ENCODE measurements at regions not wholly inside any gene's neighbourhood (a gene's known extent, or its start where the extent isn't known, plus 50 kb on each side); places are given as distances from the start of the nearest gene placed in this dataset.

- Histone ChIP-seq H3K36me3 (no peaks in the 10 kb centered on the region), H3K27me3 (no peaks in the 10 kb centered on the region), H3K9me3 (ENCODE audit: low read depth) (no peaks in the 10 kb centered on the region), H3K27ac (no peak overlapping the region), H3K4me3 (no peak overlapping the region), H3K4me1 (ENCODE audit: low read depth) (no peaks in the 10 kb centered on the region)
- no peak for DNase-seq (ENCODE audit: low read depth in 1 of 2, low spot score in 1 of 2)
- TF ChIP-seq, protein P1, sequence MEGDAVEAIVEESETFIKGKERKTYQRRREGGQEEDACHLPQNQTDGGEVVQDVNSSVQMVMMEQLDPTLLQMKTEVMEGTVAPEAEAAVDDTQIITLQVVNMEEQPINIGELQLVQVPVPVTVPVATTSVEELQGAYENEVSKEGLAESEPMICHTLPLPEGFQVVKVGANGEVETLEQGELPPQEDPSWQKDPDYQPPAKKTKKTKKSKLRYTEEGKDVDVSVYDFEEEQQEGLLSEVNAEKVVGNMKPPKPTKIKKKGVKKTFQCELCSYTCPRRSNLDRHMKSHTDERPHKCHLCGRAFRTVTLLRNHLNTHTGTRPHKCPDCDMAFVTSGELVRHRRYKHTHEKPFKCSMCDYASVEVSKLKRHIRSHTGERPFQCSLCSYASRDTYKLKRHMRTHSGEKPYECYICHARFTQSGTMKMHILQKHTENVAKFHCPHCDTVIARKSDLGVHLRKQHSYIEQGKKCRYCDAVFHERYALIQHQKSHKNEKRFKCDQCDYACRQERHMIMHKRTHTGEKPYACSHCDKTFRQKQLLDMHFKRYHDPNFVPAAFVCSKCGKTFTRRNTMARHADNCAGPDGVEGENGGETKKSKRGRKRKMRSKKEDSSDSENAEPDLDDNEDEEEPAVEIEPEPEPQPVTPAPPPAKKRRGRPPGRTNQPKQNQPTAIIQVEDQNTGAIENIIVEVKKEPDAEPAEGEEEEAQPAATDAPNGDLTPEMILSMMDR (IDR thresholded peaks at IDR 0.05; ENCODE audit: low read depth, low read length): no peak
Measured at GRCh38 chr11:37914859-37915258, 1316.8 kb upstream of the RAG2 start.

GRCh38 chr11:37908219-37908548 is 1310.1 kb upstream of the RAG2 start:
- no peaks in the 10 kb centered on the region for H3K27me3 ChIP-seq
- H3K4me3 ChIP-seq: no peak overlapping the region
- no peak overlapping the region for H3K27ac ChIP-seq
- H3K36me3 ChIP-seq: no peaks in the 10 kb centered on the region
- TF ChIP-seq, protein P1 (IDR thresholded peaks at IDR 0.05; ENCODE audit: low read depth, low read length): no peak
- peak in 1 of 2 donors; percentile 1 for DNase-seq (ENCODE audit: low read depth in 1 of 2, low spot score in 1 of 2)
- no peaks in the 10 kb centered on the region for H3K9me3 ChIP-seq (ENCODE audit: low read depth)
- H3K4me1 ChIP-seq (ENCODE audit: low read depth): no peaks in the 10 kb centered on the region

DNA sequence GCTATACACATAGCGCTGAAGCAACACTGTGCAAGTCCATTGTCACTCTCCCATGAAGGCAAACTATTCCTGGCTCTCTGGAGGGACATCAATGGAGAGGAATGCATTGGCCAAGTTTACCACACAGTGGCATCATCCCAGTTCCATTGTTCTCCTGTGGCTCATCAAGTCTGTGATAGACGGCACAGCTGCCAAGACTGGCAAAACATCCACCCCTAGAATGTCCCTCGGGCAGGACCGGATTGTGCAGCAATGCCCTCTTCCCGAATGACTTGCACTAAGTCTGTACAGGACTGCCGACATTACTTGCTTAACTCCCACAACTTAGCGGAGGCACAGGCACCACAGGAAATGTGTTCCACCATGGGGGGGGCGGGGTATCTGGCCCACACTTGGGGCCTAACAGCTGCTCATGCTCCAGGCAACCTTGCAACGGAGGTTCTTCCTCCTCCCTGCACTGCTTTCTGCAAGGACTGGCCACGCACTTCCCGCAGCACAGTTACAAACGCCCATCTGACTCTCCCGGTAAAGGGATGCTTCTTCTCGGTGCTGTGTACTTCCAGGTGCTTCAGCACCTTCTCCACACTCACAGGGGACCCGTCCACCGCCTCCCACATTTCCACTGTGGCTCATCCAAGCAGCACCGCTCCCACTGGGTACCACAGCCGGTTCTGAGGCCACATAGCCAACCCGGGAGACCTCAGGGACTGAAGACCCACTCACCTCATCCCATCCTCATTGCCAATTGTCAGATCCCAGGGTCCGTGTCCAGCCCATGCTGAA is 1309.6 kb upstream of the RAG2 start:
- no peaks in the 10 kb centered on the region for H3K9me3 ChIP-seq (ENCODE audit: low read depth)
- DNase-seq (ENCODE audit: low read depth in 1 of 2, low spot score in 1 of 2): no peak
- no peaks in the 10 kb centered on the region for H3K4me1 ChIP-seq (ENCODE audit: low read depth)
- no peak overlapping the region for H3K4me3 ChIP-seq
- TF ChIP-seq, protein P1 (IDR thresholded peaks at IDR 0.05; ENCODE audit: low read depth, low read length): no peak
- no peaks in the 10 kb centered on the region for H3K36me3 ChIP-seq
- H3K27ac ChIP-seq: no peak overlapping the region
- H3K27me3 ChIP-seq: no peaks in the 10 kb centered on the region

- H3K27me3 ChIP-seq: no peaks in the 10 kb centered on the region
- no peak for DNase-seq (ENCODE audit: low read depth in 1 of 2, low spot score in 1 of 2)
- TF ChIP-seq, protein P1 (IDR thresholded peaks at IDR 0.05; ENCODE audit: low read depth, low read length): no peak
Measured at GRCh38 chr11:37905707-37906417, 1307.8 kb upstream of the RAG2 start.

GRCh38 chr11:37896016-37896415 is 1298.0 kb upstream of the RAG2 start:
- DNase-seq (ENCODE audit: low read depth in 1 of 2, low spot score in 1 of 2): no peak
- Histone ChIP-seq H3K4me3 (no peak overlapping the region), H3K9me3 (ENCODE audit: low read depth) (no peaks in the 10 kb centered on the region), H3K27me3 (no peaks in the 10 kb centered on the region), H3K36me3 (no peaks in the 10 kb centered on the region), H3K4me1 (ENCODE audit: low read depth) (no peaks in the 10 kb centered on the region), H3K27ac (no peak overlapping the region)
- TF ChIP-seq, protein P1 (IDR thresholded peaks at IDR 0.05; ENCODE audit: low read depth, low read length): no peak

More at GRCh38 chr11:37905707-37906417, 1307.8 kb upstream of the RAG2 start:
- H3K9me3 ChIP-seq (ENCODE audit: low read depth): no peaks in the 10 kb centered on the region
- H3K36me3 ChIP-seq: no peaks in the 10 kb centered on the region
- H3K27ac ChIP-seq: no peak overlapping the region
- H3K4me3 ChIP-seq: no peak overlapping the region
- H3K4me1 ChIP-seq (ENCODE audit: low read depth): no peaks in the 10 kb centered on the region
